KBM-7 (cell line): ENCODE measurements at regions not wholly inside any gene's neighbourhood (a gene's known extent, or its start where the extent isn't known, plus 50 kb on each side); places are given as distances from the start of the nearest gene placed in this dataset.

ENCODE experiments used
- DNase-seq: peaks from one replicate; pipeline ENCODE4 v3.0.0-alpha.2; 2015
- in situ Hi-C: fragments of 300-500 bp; cut with MboI; formaldehyde crosslinking; loops from 2 replicates; pipeline ENCODE4 v1.14.3; 2020; ENCODE audit warnings: low sequenced_read_pairs, low pct_unique_long_range_greater_than_20kb, mixed read lengths

GRCh38 chr4:123966990-123967769 is 570.6 kb downstream of the SPRY1 start:
- in situ Hi-C loops = no loop called here
- no peak for DNase-seq

- DNase-seq = no peak
- in situ Hi-C loops = no loop called here
Observed at GRCh38 chr4:123972031-123972430, 575.4 kb downstream of the SPRY1 start.

- DNase-seq = no peak
- in situ Hi-C loops = no loop called here
Observed at GRCh38 chr4:123974386-123975149, 578.0 kb downstream of the SPRY1 start.

- in situ Hi-C loops = no loop called here
- DNase-seq = peak; percentile 27
Observed at GRCh38 chr4:123976285-123976684, 579.7 kb downstream of the SPRY1 start.

DNA sequence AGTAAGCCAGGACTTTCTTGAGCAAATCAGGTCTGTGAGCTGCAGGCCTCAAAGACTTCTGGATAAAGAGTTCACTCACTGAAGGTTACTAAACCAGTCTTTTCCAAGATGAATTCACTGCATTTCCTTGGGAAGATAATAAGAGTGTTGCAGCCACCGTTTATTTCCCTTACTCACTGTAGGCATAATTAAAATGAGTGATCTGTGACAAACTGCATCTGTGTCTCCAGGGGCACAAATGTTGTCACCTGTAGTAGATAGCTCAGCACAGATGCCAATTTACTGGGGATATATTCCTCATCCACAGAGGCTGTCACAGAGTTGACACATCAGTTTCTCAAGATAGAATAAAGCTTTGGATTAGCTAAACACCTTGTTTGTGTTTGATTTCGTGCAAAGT is 580.2 kb downstream of the SPRY1 start:
- DNase-seq = no peak

DNA sequence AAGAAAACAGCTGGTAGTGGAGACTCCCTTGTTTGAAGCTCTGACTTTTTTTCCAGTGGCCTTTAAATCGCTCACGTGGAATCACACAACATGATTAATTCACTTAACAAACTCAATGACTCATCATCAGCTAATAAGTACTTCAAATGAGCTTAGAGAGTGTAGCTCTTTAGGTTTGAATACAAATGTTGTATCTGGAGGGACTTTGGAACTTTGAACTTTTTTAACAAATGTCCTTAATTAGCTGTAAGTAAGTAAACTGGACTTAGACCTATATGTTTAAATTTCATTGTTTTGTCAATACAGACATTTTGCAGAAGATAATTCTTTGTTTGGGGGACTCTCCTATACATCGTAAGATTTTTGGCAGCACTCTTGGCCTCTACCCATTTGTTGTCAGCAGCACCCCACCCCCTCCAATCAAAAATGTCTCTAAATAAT is 581.1 kb downstream of the SPRY1 start:
- no peak for DNase-seq
- in situ Hi-C loops = no loop called here

More for the DNA sequence above, 580.2 kb downstream of the SPRY1 start:
- in situ Hi-C loops = no loop called here

- no peak for DNase-seq
- in situ Hi-C loops = no loop called here
Observed at GRCh38 chr4:123978637-123979036, 582.0 kb downstream of the SPRY1 start.

- no peak for DNase-seq
- in situ Hi-C loops = no loop called here
Observed at GRCh38 chr4:123980736-123981300, 584.2 kb downstream of the SPRY1 start.

DNA sequence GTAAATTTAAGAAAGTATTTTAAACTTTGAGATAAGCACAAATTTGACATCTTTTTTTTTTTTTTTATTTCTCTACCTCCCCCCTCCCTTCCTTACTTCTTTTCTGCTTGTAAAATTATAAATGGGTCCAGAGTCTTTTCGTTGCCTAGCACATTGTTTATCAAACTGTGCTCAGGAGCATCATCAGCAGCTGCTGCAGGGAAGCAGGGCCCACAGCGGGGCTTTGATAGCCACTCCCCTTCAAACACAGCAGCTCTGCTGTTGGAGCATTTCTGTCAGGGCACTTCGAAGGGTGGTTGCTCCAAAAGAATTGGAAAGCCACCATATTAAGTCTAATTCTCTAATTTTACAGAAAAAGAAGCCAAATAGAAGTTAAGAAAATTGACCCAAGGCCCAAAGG is 588.3 kb downstream of the SPRY1 start:
- in situ Hi-C loops = no loop called here
- no peak for DNase-seq

DNA sequence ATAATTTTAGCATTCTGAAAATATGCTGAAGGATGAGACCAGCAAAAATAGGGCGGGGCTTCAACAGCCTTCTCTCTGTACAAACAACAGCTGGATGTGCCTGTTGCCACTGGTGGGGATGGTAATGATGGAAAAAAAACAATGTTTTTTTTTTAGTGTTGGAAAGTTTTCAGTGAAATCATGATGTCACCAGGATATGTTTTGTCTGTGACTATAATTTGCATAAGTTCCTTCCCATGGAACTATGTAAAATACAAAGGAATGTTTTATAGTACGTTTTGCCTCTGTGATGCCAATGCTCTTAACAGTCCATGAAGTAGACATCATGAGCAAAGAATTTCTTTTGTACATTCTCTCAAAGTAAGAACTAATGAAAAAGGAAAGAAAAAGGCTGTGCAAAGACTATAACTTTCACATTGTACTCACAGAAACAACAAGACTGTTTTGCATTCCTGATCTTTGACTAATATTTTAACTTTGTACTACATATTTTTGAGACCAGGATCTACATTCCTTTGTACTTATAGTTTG is 589.7 kb downstream of the SPRY1 start:
- in situ Hi-C loops = no loop called here
- DNase-seq = no peak

GRCh38 chr4:123987408-123987807 is 590.8 kb downstream of the SPRY1 start:
- in situ Hi-C loops = no loop called here
- DNase-seq = no peak

GRCh38 chr4:123990310-123990870 is 593.8 kb downstream of the SPRY1 start:
- DNase-seq = no peak
- in situ Hi-C loops = no loop called here

DNA sequence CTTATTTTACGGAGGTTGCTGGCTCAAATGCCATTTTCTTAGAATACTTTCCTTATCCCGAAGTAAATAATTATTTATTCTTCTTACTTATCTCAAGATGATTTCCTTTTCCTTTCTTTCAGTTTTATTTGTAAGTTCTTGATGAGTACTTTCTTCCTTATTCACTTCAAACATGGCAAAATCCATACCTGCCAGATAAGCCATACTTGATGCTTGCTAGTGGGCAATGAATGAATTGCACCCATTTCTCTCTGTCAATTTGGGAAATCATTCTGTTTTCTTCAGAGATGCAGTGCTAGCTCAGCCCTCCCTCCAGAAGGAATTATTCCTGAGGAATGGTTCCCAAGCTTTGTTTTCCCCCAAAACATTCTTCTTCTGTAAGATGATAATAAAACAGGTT is 598.3 kb downstream of the SPRY1 start:
- DNase-seq = no peak
- in situ Hi-C loops = no loop called here

DNA sequence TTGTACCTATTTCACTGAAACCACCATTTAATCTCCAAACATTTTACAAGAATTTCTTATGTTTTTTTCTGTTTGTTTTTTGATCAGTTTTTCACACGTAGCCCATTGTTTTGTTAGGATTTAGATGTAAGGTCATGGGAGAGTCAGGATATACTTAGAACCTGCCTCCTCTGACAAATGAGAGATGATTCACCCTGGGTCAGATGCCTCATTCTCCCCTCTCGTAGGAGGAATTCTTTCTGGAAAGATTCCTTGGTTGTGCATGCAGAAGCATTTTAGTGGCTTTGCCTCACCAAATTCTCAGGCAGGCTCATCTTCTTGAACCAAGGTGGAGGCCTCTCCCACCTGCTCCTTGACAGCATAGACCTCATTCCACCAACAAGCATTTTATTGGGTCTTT is 599.3 kb downstream of the SPRY1 start:
- DNase-seq = no peak
- in situ Hi-C loops = no loop called here

- in situ Hi-C loops = no loop called here
- DNase-seq = no peak
Observed at GRCh38 chr4:123996718-123997510, 600.3 kb downstream of the SPRY1 start.

GRCh38 chr4:123997776-123998449 is 601.3 kb downstream of the SPRY1 start:
- in situ Hi-C loops = no loop called here

DNA sequence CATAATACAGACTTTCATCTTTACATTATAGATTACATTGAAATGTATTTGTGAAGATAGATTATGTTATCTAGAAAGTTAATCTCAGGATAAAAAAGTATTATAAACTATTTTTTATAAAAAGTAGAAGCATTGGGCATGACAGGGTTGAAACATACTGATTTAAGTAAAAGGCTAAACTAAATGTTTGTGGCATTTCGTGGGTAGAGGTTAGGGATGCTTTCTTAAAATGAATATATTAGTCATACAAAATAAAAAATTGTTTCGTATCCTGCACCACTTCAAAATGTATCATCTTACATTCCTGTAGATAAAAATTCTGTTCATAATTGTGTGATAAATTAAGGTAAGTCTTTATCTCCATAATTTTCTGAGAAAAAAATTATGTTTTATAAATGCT is 603.6 kb downstream of the SPRY1 start:
- no peak for DNase-seq
- in situ Hi-C loops = no loop called here

More at GRCh38 chr4:123997776-123998449, 601.3 kb downstream of the SPRY1 start:
- peak; percentile 71 for DNase-seq

DNA sequence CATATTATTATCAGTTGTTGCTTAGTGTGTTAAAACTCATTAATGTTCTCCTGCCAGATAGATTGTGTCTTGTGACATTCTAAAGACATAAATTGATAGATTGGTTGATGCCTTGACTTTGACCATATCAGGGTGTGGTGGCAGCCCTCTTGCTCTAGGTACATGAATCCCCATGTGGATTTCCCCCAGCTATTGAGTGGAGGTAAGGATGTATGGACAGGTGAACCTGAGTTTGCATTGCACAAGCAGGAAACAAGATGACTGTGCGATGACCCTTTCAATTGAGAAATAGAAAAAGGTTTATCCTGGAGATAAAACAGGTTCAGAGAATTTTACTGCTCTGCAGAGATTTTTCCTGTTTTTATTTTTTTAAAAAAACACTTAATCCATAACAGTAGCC is 619.2 kb downstream of the SPRY1 start:
- in situ Hi-C loops = no loop called here
- DNase-seq = no peak
